ENCODE measurements at regions not wholly inside any gene's neighbourhood (a gene's known extent, or its start where the extent isn't known, plus 50 kb on each side); places are given as distances from the start of the nearest gene placed in this dataset.

DNA sequence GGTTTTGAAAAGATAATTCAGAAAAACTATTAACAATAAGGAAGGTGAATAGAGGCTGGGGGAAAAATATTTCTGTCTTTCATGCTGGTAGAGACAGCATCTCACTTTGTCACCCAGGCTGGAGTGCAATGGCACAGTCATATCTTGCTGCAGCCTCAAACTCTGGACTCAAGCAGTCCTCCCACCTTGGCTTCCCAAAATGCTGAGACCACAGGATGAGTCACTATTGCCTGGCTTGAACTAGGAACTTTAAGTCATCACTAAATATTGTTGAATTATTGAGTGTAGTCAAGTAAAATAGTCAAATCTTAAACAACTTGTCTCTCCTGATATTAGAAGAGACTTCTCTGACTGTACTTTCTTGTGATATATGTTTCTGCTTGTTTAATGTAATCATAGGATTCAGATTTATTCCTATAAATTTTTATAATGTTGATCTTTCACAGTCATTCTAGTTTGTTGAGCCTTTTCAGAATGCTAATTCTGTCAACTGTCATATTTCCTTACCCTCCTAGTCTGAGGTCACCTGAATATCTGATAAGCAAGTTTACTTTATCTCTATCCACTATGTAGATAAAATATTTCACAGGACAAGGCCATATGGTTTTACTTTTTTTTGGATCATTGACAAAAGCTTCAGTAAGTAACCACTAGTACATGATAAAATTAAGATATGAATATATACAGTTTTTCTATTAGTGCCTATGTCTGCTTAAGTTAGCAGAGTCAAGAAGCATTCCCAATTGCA lies 1696.5 kb downstream of the MAT2B start:
- Histone ChIP-seq H3K4me2 (ENCODE audit: low read length) (no peak overlapping the region), H3K27me3 (ENCODE audit: insufficient read depth, low read depth, low read length) (no peaks in the 10 kb centered on the region), H3K9ac (ENCODE audit: low read length) (no peak overlapping the region), H3K9me3 (ENCODE audit: low read length) (no peaks in the 10 kb centered on the region), H3K9me2 (ENCODE audit: insufficient read depth, low read length) (no peaks in the 10 kb centered on the region), H3K36me3 (ENCODE audit: insufficient read depth, low read length) (no peaks in the 10 kb centered on the region), H3F3A (ENCODE audit: insufficient read depth, low read length, poor library complexity, severe bottlenecking) (no peaks in the 10 kb centered on the region), H3K27ac (ENCODE audit: low read length) (no peak overlapping the region), H3K79me2 (replicated peaks; ENCODE audit: insufficient read depth, low read length) (no peaks in the 10 kb centered on the region), H4K20me1 (ENCODE audit: insufficient read depth) (no peaks in the 10 kb centered on the region), H3K4me3 (ENCODE audit: low read length) (no peak overlapping the region), H2AFZ (ENCODE audit: low read depth, low read length) (no peak overlapping the region)
- TF ChIP-seq EZH2 (IDR thresholded peaks at IDR 0.05; ENCODE audit: borderline replicate concordance, insufficient read depth, low read length, poor library complexity, severe bottlenecking) (no peak), RAD21 (conservative IDR thresholded peaks at IDR 0.05) (no peak), MXI1 (conservative IDR thresholded peaks at IDR 0.05; ENCODE audit: poor library complexity, severe bottlenecking) (no peak), EP300 (conservative IDR thresholded peaks at IDR 0.05; ENCODE audit: poor library complexity, severe bottlenecking) (no peak), TAF1 (IDR thresholded peaks at IDR 0.05; ENCODE audit: low read depth) (no peak), SMC3 (conservative IDR thresholded peaks at IDR 0.05; ENCODE audit: poor library complexity) (no peak), POLR2AphosphoS5 (IDR thresholded peaks at IDR 0.05) (no peak)
- TF ChIP-seq, protein P1, sequence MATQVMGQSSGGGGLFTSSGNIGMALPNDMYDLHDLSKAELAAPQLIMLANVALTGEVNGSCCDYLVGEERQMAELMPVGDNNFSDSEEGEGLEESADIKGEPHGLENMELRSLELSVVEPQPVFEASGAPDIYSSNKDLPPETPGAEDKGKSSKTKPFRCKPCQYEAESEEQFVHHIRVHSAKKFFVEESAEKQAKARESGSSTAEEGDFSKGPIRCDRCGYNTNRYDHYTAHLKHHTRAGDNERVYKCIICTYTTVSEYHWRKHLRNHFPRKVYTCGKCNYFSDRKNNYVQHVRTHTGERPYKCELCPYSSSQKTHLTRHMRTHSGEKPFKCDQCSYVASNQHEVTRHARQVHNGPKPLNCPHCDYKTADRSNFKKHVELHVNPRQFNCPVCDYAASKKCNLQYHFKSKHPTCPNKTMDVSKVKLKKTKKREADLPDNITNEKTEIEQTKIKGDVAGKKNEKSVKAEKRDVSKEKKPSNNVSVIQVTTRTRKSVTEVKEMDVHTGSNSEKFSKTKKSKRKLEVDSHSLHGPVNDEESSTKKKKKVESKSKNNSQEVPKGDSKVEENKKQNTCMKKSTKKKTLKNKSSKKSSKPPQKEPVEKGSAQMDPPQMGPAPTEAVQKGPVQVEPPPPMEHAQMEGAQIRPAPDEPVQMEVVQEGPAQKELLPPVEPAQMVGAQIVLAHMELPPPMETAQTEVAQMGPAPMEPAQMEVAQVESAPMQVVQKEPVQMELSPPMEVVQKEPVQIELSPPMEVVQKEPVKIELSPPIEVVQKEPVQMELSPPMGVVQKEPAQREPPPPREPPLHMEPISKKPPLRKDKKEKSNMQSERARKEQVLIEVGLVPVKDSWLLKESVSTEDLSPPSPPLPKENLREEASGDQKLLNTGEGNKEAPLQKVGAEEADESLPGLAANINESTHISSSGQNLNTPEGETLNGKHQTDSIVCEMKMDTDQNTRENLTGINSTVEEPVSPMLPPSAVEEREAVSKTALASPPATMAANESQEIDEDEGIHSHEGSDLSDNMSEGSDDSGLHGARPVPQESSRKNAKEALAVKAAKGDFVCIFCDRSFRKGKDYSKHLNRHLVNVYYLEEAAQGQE (IDR thresholded peaks at IDR 0.05; ENCODE audit: borderline replicate concordance) = no peak
- TF ChIP-seq, protein P2, sequence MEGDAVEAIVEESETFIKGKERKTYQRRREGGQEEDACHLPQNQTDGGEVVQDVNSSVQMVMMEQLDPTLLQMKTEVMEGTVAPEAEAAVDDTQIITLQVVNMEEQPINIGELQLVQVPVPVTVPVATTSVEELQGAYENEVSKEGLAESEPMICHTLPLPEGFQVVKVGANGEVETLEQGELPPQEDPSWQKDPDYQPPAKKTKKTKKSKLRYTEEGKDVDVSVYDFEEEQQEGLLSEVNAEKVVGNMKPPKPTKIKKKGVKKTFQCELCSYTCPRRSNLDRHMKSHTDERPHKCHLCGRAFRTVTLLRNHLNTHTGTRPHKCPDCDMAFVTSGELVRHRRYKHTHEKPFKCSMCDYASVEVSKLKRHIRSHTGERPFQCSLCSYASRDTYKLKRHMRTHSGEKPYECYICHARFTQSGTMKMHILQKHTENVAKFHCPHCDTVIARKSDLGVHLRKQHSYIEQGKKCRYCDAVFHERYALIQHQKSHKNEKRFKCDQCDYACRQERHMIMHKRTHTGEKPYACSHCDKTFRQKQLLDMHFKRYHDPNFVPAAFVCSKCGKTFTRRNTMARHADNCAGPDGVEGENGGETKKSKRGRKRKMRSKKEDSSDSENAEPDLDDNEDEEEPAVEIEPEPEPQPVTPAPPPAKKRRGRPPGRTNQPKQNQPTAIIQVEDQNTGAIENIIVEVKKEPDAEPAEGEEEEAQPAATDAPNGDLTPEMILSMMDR (IDR thresholded peaks at IDR 0.05; ENCODE audit: poor library complexity, severe bottlenecking) = no peak

DNA sequence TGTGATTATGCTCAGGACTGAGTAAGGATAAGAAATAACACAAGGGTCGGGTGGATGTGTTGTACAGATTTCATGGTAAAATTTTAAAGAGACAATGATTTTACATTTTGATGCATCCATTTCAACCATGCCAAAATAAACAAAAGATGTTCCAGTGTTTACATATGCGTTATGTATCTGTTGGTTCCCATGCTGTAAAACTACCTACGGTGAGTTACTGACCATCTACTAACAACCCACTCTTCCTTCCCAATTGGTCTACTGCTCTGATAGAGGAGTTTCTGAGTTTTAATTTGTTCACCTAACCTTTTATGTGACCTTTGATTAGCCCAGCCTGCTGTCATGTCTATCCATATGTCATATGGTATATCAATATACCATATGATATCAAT lies 1697.1 kb downstream of the MAT2B start:
- H3K27ac ChIP-seq (ENCODE audit: low read length) = no peak overlapping the region
- H2AFZ ChIP-seq (ENCODE audit: low read depth, low read length) = no peak overlapping the region
- H3K9ac ChIP-seq (ENCODE audit: low read length) = no peak overlapping the region
- H3K79me2 ChIP-seq (replicated peaks; ENCODE audit: insufficient read depth, low read length) = no peaks in the 10 kb centered on the region
- H3K27me3 ChIP-seq (ENCODE audit: insufficient read depth, low read depth, low read length) = no peaks in the 10 kb centered on the region
- H3K4me2 ChIP-seq (ENCODE audit: low read length) = no peak overlapping the region
- H3K9me3 ChIP-seq (ENCODE audit: low read length) = no peaks in the 10 kb centered on the region
- H3F3A ChIP-seq (ENCODE audit: insufficient read depth, low read length, poor library complexity, severe bottlenecking) = no peaks in the 10 kb centered on the region
- no peaks in the 10 kb centered on the region for H3K9me2 ChIP-seq (ENCODE audit: insufficient read depth, low read length)
- no peaks in the 10 kb centered on the region for H3K36me3 ChIP-seq (ENCODE audit: insufficient read depth, low read length)
- no peaks in the 10 kb centered on the region for H4K20me1 ChIP-seq (ENCODE audit: insufficient read depth)
- TF ChIP-seq EP300 (conservative IDR thresholded peaks at IDR 0.05; ENCODE audit: poor library complexity, severe bottlenecking) (no peak), TAF1 (IDR thresholded peaks at IDR 0.05; ENCODE audit: low read depth) (no peak), MXI1 (conservative IDR thresholded peaks at IDR 0.05; ENCODE audit: poor library complexity, severe bottlenecking) (no peak), POLR2AphosphoS5 (IDR thresholded peaks at IDR 0.05) (no peak)
- TF ChIP-seq, protein P1 (IDR thresholded peaks at IDR 0.05; ENCODE audit: borderline replicate concordance) = no peak
- TF ChIP-seq, protein P2 (IDR thresholded peaks at IDR 0.05; ENCODE audit: poor library complexity, severe bottlenecking) = no peak
- H3K4me3 ChIP-seq (ENCODE audit: low read length) = no peak overlapping the region
